Left colon (tissue), 2 donors: ENCODE measurements at regions not wholly inside any gene's neighbourhood (a gene's known extent, or its start where the extent isn't known, plus 50 kb on each side); places are given as distances from the start of the nearest gene placed in this dataset.
"Not testable (repeated sequence)": the region's sequence is repeated elsewhere in the genome, so short reads cannot be mapped to it uniquely, and the experiment has no call there.

ENCODE experiments used
- ATAC-seq: fragments of 200-7000 bp; cut with Tn5 transposase; one replicate; pipeline ENCODE4 v1.9.1; 2020; ENCODE audit warnings: mild to moderate bottlenecking, moderate library complexity
- DNase-seq, 2 donors: peaks; one replicate each; pipeline ENCODE4 v3.0.0-alpha.2; 2020
- intact Hi-C, 2 donors: fragments of 100-400 bp; cut with DNase I in 1 of 2; cut with micrococcal nuclease in 1 of 2; formaldehyde crosslinking; loops; one replicate each; pipeline versions ENCODE4 v1.11.2 to v1.14.0; 2022; cut with DNase I, micrococcal nuclease
- donor health status: DM: no; HTN: no; CAD: no.
- donor health status: DM: yes; HTN: yes; CAD: no.

DNA sequence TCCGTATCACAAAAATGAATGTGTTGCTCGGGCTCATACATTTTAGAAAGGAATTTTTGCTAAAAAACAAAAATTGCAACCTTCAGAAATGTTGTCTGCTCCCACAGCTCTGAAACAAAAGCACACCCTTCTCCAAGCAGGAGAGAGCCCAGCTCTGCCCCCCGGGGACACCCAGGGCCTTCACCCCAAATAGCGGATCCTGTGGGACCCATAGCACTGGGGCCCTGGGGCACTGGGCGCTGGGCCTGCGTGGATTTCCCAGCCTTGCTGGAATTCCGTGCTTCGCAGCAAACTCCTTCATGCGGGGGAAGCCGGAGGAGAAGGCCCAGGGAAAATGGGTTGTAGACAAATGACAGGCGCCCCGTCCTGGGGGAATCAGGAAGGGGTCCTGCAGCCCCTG lies 50.5 kb upstream of the SFSWAP start:
- ATAC-seq, intact Hi-C loops, DNase-seq: not testable (repeated sequence)
